GM12873 (cell line): ENCODE measurements at regions not wholly inside any gene's neighbourhood (a gene's known extent, or its start where the extent isn't known, plus 50 kb on each side); places are given as distances from the start of the nearest gene placed in this dataset.

Experiments used
- CTCF ChIP-seq: IDR thresholded peaks from 2 replicates; pipeline ENCODE4 v1.5.1; 2012; ENCODE audit warnings: low read depth, mild to moderate bottlenecking, moderate library complexity, low read length, control low read depth; ENCODE audit not compliant: insufficient read depth; ENCODE audit errors: missing control alignments

GRCh38 chr13:80093888-80094287 lies 247.0 kb downstream of the SPRY2 start:
- no peak for TF ChIP-seq CTCF

DNA sequence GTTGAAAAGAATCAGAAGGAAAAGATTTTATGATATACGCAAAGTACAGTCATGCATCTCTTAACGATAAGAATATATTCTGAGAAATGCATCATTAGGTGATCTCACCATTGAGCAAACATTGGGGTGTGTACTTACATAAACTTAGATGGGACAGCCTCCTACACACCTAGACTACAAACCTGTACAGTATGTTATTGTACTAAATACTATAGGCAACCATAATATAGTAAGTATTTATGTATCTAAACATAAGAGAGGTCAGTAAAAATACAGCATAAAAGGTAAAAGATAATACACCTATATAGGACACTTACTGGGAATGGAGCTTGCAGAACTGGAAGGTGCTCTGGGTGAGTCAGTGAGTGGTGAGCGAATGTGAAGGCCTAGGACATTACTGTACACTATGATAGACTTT lies 254.6 kb downstream of the SPRY2 start:
- TF ChIP-seq CTCF: no peak

DNA sequence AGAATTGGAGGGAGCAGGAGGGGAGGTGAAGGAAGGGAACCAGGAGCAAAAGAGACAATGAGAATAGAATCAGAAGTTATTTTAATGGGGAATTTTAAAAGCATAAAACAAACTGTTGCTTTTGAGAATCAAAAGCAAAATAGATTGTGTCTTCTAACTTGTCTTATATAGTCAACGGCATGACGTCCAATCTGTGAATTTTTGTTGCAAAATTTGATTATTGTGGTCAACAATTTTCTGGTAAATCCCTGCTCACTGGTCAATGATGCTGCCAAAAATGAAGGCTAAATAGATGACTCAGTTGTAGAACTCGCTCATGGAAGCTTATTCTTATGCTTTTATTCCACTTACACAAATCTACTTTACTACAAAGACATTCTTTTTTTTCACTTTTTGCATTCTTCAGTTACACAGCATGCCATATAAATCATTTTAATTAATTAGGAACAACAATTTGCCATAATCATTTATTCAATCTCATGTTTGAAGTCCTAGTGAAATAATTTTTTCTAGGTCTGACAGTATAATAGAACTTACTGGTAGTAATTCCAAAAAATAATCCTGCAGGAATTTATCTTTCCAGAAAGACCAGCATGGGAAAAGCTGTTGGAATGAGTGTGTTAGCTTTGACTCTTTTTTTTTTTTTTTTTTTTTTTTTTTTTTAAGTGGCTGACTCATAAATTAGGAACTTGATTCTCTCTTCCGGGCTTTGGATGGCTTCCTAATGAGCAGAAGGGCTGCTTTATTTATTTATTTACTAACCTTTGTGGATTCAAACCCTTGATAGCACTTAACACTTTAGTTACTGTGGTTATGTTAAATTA lies 256.9 kb downstream of the SPRY2 start:
- no peak for TF ChIP-seq CTCF

GRCh38 chr13:80083081-80083852 lies 257.7 kb downstream of the SPRY2 start:
- no peak for TF ChIP-seq CTCF

- no peak for TF ChIP-seq CTCF
Measured at GRCh38 chr13:80082396-80083080, 258.4 kb downstream of the SPRY2 start.

DNA sequence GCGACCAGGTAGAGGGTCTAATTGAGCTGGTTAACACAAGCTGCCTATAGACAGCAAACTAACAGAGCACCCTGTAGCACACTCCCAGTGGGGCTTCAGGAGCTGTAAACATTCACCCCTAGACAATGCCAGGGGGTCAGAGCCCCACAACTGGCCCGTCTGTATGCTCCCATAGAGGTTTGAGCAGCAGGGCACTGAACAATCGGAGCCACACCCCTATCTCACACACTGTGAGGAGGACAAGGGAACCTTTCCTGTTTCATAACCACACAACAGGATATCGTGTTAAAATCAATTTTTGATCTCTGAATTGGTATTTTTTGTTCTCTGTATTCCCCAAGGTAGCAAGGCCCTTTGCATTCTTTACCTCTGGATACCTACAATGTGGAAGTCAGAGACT lies 266.1 kb downstream of the SPRY2 start:
- no peak for TF ChIP-seq CTCF

DNA sequence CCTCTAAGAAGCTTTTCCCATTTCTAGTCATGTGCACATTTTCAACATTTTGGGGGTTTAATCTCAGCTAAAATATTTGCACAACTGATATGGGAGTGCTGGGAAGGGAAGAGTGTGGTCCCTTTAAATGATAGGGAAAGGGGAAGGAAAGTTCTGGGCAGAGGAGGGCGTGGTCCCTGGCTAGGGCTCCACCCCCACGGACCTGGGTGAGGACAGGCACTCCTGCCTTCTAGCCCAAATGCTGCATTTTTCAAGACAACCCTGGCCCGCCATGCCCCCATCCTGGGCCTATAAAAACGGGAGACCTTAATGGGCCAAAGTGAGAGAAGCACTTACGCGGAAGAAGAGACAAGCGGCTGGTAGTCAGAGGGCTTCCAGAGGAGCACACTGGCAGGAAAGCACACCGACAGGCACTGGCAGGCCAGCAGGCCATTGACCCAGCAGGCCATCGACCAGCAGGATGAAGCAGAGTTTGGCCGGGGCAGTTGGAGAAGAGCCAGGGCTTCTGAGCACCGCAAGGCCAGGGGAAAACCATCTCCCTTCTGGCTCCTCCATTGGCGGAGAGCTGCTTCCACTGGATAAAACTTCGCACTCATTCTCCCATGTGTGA lies 266.7 kb downstream of the SPRY2 start:
- TF ChIP-seq CTCF: no peak
